Activated T-helper 1 cell treated with anti-CD3 and anti-CD28 coated beads, Interleukin-12 subunit alpha, Interleukin-12 subunit beta, Interleukin-2, Interleukin-4 antibody, amounts not matched to agents 30 ng/mL and 10 ng/mL and 1 ng/mL, durations not matched to agents 14 hours and 24 hours and 36 hours (primary cell): ENCODE measurements at regions not wholly inside any gene's neighbourhood (a gene's known extent, or its start where the extent isn't known, plus 50 kb on each side); places are given as distances from the start of the nearest gene placed in this dataset.
"Not testable (repeated sequence)": the region's sequence is repeated elsewhere in the genome, so short reads cannot be mapped to it uniquely, and the experiment has no call there.

Experiments used
- DNase-seq: peaks from one replicate; pipeline ENCODE4 v3.0.0; 2021; ENCODE audit warnings: low spot score
- H3K27ac Mint-ChIP-seq: one replicate; pipeline ENCODE4 v1.8.0; 2021; ENCODE audit warnings: mild to moderate bottlenecking, mixed read lengths
- H3K27me3 Mint-ChIP-seq: one replicate; pipeline ENCODE4 v1.8.0; 2022; ENCODE audit warnings: mild to moderate bottlenecking, moderate library complexity, mixed read lengths; ENCODE audit not compliant: insufficient read depth
- H3K36me3 Mint-ChIP-seq: one replicate; pipeline ENCODE4 v1.8.0; 2021; ENCODE audit warnings: low read depth, mixed read lengths
- H3K4me1 Mint-ChIP-seq: one replicate; pipeline ENCODE4 v1.8.0; 2021; ENCODE audit warnings: low read depth, mixed read lengths
- H3K4me3 Mint-ChIP-seq: one replicate; pipeline ENCODE4 v1.8.0; 2021; ENCODE audit warnings: mild to moderate bottlenecking, moderate library complexity, mixed read lengths
- H3K9me3 Mint-ChIP-seq: one replicate; pipeline ENCODE4 v1.8.0; 2021; ENCODE audit warnings: mixed read lengths
- intact Hi-C: fragments of 100-400 bp; cut with micrococcal nuclease; formaldehyde crosslinking; loops from one replicate; pipeline ENCODE4 v1.15.1; 2024

- H3K36me3 Mint-ChIP-seq, H3K27me3 Mint-ChIP-seq, H3K27ac Mint-ChIP-seq, H3K4me3 Mint-ChIP-seq, H3K4me1 Mint-ChIP-seq, DNase-seq, intact Hi-C loops: not testable (repeated sequence)
- H3K9me3 Mint-ChIP-seq = peaks cover 13% of the 10 kb centered on the region
Measured at GRCh38 chr4:67412153-67412712, 133.1 kb downstream of the CENPC start.

- Mint-ChIP-seq H3K36me3 (no peaks in the 10 kb centered on the region), H3K4me1 (no peaks in the 10 kb centered on the region), H3K27me3 (no peaks in the 10 kb centered on the region), H3K4me3 (no peak overlapping the region), H3K9me3 (no peaks in the 10 kb centered on the region), H3K27ac (no peak overlapping the region)
- DNase-seq = no peak
- intact Hi-C loops = no loop called here
Measured at GRCh38 chr4:67403342-67403741, 142.0 kb downstream of the CENPC start.

- Mint-ChIP-seq H3K27ac (no peak overlapping the region), H3K4me3 (no peak overlapping the region), H3K36me3 (no peaks in the 10 kb centered on the region), H3K4me1 (no peaks in the 10 kb centered on the region), H3K9me3 (no peaks in the 10 kb centered on the region), H3K27me3 (peaks cover 2% of the 10 kb centered on the region)
- DNase-seq = no peak
- intact Hi-C loops = no loop called here
Measured at GRCh38 chr4:67401902-67402301, 143.4 kb downstream of the CENPC start.

GRCh38 chr4:67397931-67398330, 147.4 kb downstream of the CENPC start:
- intact Hi-C loops = no loop called here
- DNase-seq = no peak
- Mint-ChIP-seq H3K4me3 (no peak overlapping the region), H3K9me3 (no peaks in the 10 kb centered on the region), H3K27ac (no peak overlapping the region), H3K4me1 (no peaks in the 10 kb centered on the region), H3K27me3 (peaks cover 6% of the 10 kb centered on the region), H3K36me3 (no peaks in the 10 kb centered on the region)

- no peaks in the 10 kb centered on the region for H3K4me1 Mint-ChIP-seq
- no peak for DNase-seq
- no peaks in the 10 kb centered on the region for H3K9me3 Mint-ChIP-seq
- peaks cover 6% of the 10 kb centered on the region for H3K27me3 Mint-ChIP-seq
- no peak overlapping the region for H3K27ac Mint-ChIP-seq
- intact Hi-C loops = no loop called here
- H3K4me3 Mint-ChIP-seq = no peak overlapping the region
- no peaks in the 10 kb centered on the region for H3K36me3 Mint-ChIP-seq
Measured at GRCh38 chr4:67397031-67397430, 148.3 kb downstream of the CENPC start.

GRCh38 chr4:67396008-67396407, 149.3 kb downstream of the CENPC start:
- Mint-ChIP-seq H3K4me3 (no peak overlapping the region), H3K36me3 (no peaks in the 10 kb centered on the region), H3K4me1 (no peaks in the 10 kb centered on the region), H3K27ac (no peak overlapping the region), H3K27me3 (peaks cover 6% of the 10 kb centered on the region), H3K9me3 (no peaks in the 10 kb centered on the region)
- no peak for DNase-seq
- intact Hi-C loops = no loop called here

GRCh38 chr4:67394879-67395278, 150.4 kb downstream of the CENPC start:
- no peaks in the 10 kb centered on the region for H3K9me3 Mint-ChIP-seq
- intact Hi-C loops = no loop called here
- H3K27ac Mint-ChIP-seq = no peak overlapping the region
- H3K4me1 Mint-ChIP-seq = no peaks in the 10 kb centered on the region
- H3K36me3 Mint-ChIP-seq = no peaks in the 10 kb centered on the region
- H3K27me3 Mint-ChIP-seq = peaks cover 6% of the 10 kb centered on the region
- no peak overlapping the region for H3K4me3 Mint-ChIP-seq
- no peak for DNase-seq

- Mint-ChIP-seq H3K27ac (no peak overlapping the region), H3K4me1 (no peaks in the 10 kb centered on the region), H3K36me3 (no peaks in the 10 kb centered on the region), H3K9me3 (no peaks in the 10 kb centered on the region), H3K4me3 (no peak overlapping the region), H3K27me3 (peaks cover 6% of the 10 kb centered on the region)
- DNase-seq = no peak
- intact Hi-C loops = no loop called here
Measured at GRCh38 chr4:67393699-67394281, 151.5 kb downstream of the CENPC start.

- no peak overlapping the region for H3K27ac Mint-ChIP-seq
- no peak overlapping the region for H3K4me3 Mint-ChIP-seq
- peaks cover 6% of the 10 kb centered on the region for H3K27me3 Mint-ChIP-seq
- no peaks in the 10 kb centered on the region for H3K4me1 Mint-ChIP-seq
- H3K36me3 Mint-ChIP-seq = no peaks in the 10 kb centered on the region
- no peak for DNase-seq
- no peaks in the 10 kb centered on the region for H3K9me3 Mint-ChIP-seq
- intact Hi-C loops = no loop called here
Measured at GRCh38 chr4:67393007-67393406, 152.3 kb downstream of the CENPC start.

GRCh38 chr4:67381406-67381804, 163.9 kb downstream of the CENPC start:
- intact Hi-C loops, H3K4me3 Mint-ChIP-seq, DNase-seq, H3K27me3 Mint-ChIP-seq, H3K9me3 Mint-ChIP-seq, H3K27ac Mint-ChIP-seq, H3K4me1 Mint-ChIP-seq, H3K36me3 Mint-ChIP-seq: not testable (repeated sequence)

GRCh38 chr4:67380702-67381405, 164.4 kb downstream of the CENPC start:
- not testable (repeated sequence) for H3K27me3 Mint-ChIP-seq

GRCh38 chr4:67380154-67380553, 165.1 kb downstream of the CENPC start:
- no peaks in the 10 kb centered on the region for H3K9me3 Mint-ChIP-seq
- H3K4me1 Mint-ChIP-seq = no peaks in the 10 kb centered on the region
- H3K36me3 Mint-ChIP-seq = no peaks in the 10 kb centered on the region
- intact Hi-C loops = no loop called here
- no peak overlapping the region for H3K27ac Mint-ChIP-seq
- DNase-seq = no peak
- no peak overlapping the region for H3K4me3 Mint-ChIP-seq
- H3K27me3 Mint-ChIP-seq = peaks cover 2% of the 10 kb centered on the region

More at GRCh38 chr4:67380702-67381405, 164.4 kb downstream of the CENPC start:
- DNase-seq, H3K27ac Mint-ChIP-seq, intact Hi-C loops, H3K4me1 Mint-ChIP-seq, H3K9me3 Mint-ChIP-seq, H3K36me3 Mint-ChIP-seq, H3K4me3 Mint-ChIP-seq: not testable (repeated sequence)

- Mint-ChIP-seq H3K27me3 (peaks cover 3% of the 10 kb centered on the region), H3K4me3 (no peak overlapping the region), H3K4me1 (no peaks in the 10 kb centered on the region), H3K9me3 (no peaks in the 10 kb centered on the region), H3K27ac (no peak overlapping the region), H3K36me3 (no peaks in the 10 kb centered on the region)
- intact Hi-C loops = no loop called here
- DNase-seq = no peak
Measured at GRCh38 chr4:67375291-67375690, 170.0 kb downstream of the CENPC start.
